GDM1 (cell line): ENCODE measurements at regions not wholly inside any gene's neighbourhood (a gene's known extent, or its start where the extent isn't known, plus 50 kb on each side); places are given as distances from the start of the nearest gene placed in this dataset.
"Not testable (repeated sequence)": the region's sequence is repeated elsewhere in the genome, so short reads cannot be mapped to it uniquely, and the experiment has no call there.

Source experiments
- DNase-seq: peaks from one replicate; lab custom pipeline; 2025; lab: John Stamatoyannopoulos, UW

DNA sequence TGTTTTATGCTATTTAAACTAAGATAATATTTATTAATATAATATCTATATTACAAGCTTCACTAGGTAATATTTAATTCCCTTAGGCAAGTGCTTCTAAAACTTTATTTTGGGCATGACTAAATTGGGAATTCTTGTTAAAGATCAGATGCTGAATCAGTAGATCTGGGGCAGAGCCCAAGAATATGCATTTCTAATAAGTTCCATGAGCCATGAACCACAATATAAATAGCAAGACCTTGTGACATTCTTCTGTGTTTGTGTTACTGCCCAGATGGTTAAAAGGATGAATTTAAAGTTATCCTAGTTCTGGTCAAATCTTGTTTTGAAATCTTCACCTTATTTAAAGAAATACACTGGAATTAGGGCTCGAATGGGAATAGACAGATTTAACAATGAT is 258.4 kb upstream of the CACNA2D1 start:
- DNase-seq = no peak

- DNase-seq = no peak
Observed at GRCh38 chr7:82700741-82701140, 257.2 kb upstream of the CACNA2D1 start.

DNA sequence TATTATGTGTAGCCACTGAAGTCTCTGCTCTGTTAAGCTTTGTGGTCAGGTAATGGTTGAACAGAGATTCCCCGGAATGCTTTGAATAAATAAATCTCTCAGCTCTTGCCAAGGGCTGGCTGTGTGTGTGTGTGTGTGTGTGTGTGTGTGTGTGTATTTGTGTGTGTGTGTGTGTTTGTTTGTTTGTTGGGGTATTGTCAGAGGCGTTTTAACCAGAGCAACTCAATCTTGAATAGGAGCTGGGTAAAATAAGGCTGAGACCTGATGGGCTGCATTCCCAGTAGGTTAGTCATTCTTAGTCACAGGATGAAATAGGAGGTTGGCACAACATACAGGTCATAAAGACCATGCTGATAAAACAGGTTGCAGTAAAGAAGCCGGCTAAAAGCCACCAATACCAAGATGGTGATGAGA is 256.2 kb upstream of the CACNA2D1 start:
- no peak for DNase-seq

- no peak for DNase-seq
Observed at GRCh38 chr7:82697897-82698296, 254.3 kb upstream of the CACNA2D1 start.

GRCh38 chr7:82696631-82697030 is 253.1 kb upstream of the CACNA2D1 start:
- DNase-seq = no peak

- no peak for DNase-seq
Observed at GRCh38 chr7:82694022-82694421, 250.4 kb upstream of the CACNA2D1 start.

- no peak for DNase-seq
Observed at GRCh38 chr7:82690929-82691328, 247.4 kb upstream of the CACNA2D1 start.

- no peak for DNase-seq
Observed at GRCh38 chr7:82685214-82685613, 241.6 kb upstream of the CACNA2D1 start.

DNA sequence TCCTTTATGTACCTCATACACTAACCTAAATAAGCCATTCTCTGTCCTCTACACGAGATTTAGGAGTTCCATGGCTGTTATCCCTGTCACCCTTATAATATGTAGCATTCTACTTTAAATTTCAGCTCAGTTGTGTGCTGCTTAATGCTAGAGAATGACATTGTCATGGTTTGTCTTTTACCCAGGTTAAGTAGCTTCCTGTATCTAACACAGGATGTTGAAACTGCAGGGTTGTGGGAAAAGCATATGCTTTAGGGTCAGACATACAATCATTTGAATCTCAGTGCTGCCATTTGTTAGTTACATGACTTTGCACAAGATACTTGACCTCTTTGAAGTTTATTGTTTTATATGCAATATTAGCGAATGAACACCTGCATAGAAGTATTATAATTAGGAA is 235.1 kb upstream of the CACNA2D1 start:
- DNase-seq = no peak

DNA sequence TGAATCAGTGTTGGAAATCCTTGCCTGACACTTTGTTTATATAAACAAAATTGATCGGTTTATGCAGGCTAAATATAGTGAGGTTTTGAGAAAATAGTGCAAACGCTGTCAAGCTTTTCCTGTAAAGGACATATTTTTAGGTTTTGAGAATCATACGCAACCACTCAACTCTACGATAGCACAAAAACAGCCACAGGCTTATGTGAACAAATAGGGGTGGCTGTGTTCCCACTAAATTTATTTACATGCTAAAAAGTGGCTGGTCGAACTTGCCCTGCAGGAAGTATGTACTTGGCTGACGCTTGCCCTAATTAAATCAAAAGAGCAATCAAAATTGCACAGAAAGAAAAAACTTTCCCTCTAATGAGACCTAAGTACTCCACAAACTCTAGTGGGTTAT is 234.7 kb upstream of the CACNA2D1 start:
- DNase-seq = no peak

GRCh38 chr7:82677493-82677892 is 233.9 kb upstream of the CACNA2D1 start:
- DNase-seq = peak; percentile 17

DNA sequence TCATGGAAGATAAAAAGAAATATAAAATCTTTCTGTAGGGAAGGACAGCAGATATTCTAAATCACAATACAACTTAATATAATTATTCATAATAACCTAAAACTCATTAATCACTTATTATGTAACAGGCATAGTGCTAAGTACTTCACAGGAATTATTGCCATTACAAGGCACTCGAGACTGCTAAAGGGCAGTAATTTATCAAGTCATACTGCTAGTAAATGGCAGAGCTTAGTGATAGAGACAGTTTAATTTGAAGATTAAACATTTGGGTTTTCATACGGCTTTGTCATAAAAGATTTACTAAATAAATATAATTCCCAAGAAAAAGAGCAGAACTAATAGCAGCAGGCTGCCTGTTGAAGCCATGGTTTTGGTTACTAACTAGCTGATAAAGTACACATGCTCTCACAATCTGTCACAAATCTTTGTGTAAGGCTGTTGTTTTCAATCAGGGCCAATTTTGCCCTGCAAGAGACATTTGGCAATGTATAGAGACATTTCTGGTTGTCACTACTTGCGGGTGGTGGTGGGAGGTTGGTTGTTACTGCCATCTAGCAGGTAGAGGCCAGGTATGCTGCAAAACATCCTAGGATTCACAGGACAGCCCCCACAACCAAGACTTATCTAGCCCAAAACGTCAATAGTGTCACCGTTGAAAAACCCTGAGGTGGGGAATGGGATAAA is 233.3 kb upstream of the CACNA2D1 start:
- DNase-seq = no peak

- no peak for DNase-seq
Observed at GRCh38 chr7:82675396-82675795, 231.8 kb upstream of the CACNA2D1 start.

DNA sequence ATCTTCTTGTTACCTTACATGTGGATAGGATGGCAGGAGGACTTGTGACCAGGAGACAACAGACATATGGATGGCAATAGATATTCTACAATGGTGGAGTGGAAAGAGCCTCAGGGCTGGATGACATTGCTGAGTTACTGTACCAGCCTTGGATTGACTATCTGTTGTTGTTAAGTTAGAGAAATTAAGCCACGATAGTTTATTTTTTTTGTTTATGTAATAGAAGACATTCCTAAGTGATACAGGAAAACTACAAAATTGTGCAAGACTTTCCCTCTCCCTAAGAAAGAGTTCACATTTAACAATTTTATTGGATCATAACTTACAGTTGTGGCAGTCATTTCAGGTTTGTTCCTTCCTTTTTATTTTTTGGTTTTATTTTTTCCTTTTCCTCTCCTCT is 230.7 kb upstream of the CACNA2D1 start:
- DNase-seq = no peak

DNA sequence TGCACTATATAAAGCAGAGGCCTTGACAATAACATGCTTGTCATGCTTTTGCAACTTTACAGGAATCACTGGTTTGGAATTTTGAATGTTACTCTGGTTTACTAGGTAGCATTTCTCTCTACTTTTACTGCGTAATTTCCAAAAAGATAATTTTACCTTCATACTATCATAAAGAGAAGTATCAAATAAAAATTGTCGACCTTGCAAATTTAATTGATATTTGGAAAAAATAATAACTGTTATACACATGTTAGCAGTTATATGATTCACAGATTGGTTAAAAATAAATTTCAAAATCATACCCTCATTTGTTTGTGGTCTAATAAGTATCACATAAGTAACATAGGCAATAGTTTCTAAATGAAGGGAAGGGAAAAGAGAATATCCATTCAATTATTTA is 228.5 kb upstream of the CACNA2D1 start:
- DNase-seq = no peak

- no peak for DNase-seq
Observed at GRCh38 chr7:82669141-82669540, 225.6 kb upstream of the CACNA2D1 start.

- no peak for DNase-seq
Observed at GRCh38 chr7:82668676-82669075, 225.1 kb upstream of the CACNA2D1 start.

GRCh38 chr7:82665966-82666507 is 222.5 kb upstream of the CACNA2D1 start:
- DNase-seq = no peak

DNA sequence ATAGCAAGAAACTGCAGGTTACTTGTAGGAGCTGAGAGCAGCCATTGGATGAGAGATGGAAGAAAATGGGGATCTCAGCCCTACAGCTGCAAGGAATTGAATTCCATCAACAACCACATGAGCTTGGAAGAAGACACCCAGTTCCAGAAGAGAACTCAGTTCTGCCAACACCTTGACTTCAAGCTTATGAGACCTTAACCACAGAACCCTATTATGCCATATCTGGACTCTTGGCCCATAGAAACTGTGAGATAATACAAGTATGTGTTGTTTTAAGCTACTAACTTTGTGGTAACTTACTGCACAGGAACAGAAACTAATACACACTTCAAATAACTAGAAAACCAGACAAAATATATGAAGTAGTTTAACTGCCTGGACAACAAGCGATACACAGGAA is 212.4 kb upstream of the CACNA2D1 start:
- DNase-seq = no peak

DNA sequence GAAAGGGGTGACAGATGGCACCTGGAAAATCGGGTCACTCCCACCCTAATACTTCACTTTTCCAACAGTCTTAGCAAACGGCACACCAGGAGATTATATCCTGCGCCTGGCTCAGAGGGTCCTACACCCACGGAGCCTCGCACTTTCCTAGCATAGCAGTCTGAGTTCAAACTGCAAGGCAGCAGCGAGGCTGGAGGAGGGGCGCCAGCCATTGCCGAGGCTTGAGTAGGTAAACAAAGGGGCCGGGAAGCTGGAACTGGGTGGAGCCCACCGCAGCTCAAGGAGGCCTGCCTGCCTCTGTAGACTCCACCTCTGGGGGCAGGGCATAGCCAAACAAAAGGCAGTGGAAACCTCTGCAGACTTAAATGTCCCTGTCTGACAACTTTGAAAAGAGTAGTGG is 206.5 kb upstream of the CACNA2D1 start:
- not testable (repeated sequence) for DNase-seq

DNA sequence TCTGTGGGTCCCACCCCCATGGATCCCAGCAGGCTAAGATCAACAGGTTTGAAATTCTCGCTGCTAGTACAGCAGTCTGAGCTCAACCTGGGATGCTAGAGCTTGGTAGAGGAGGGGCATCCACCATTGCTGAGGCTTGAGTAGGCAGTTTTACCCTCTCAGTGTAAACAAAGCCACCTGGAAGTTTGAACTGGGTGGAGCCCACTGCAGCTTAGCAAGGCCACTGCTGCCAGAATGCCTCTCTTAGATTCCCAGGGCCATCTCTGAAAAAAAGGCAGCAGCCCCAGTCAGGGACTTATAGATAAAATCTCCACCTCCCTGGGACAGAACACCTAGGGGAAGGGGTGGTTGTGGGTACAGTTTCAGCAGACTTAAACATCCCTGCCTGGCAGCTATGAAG is 190.0 kb upstream of the CACNA2D1 start:
- DNase-seq = no peak

DNA sequence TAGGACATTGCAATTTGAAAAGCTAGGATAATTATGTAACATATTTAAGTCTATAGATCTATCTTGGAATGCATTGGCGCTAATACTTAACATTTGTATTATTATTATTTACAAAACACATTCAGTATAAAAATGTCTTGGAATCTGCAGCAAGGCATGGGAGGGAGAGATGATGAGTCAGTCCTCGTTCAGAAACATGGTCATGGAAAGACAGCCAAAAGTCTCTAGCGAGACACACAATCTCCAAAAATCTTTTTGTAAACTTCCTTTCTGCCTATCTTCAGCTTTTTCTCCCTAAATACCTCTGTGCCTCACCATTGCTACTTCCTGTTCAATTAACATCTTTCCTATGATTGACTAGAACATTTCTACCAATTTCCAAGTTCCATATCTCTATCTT is 188.4 kb upstream of the CACNA2D1 start:
- DNase-seq = no peak

DNA sequence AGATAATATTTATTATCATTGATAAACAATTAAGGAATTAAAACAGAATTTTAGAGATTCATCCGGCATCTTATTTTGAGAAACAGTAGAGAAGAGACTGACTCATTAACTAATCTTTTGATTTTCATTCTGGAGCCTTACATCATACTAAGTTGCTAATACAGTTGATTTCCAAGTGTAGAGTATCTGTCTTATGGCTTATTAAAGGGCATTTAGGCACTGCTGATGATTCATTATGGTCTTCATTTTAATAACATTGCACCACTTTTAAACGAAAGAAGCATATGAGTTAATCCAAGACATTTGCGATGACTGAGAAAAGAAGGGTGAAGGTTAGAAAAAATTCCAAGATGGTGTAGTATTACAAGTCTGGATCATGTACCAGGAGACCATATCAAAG is 186.0 kb upstream of the CACNA2D1 start:
- no peak for DNase-seq

DNA sequence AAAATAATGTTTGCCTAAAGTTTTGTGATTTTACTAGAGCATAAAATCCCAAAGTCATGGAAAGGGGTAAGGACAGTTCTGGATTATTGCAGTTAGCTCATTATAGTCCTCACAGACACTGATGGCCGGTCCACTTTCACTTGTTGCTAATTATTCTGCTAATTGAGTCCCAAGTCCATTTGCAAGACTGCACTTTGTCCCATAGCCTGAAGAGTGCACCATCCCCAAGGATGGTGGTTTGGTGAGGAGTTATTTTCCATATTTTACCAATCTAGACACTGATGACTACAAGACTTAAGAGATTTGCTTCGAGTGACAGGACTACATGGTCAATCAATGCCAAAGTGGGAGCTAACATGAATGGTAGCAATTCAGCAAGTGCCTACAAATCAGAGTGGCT is 181.8 kb upstream of the CACNA2D1 start:
- no peak for DNase-seq
